H1 (cell line): ENCODE measurements at regions not wholly inside any gene's neighbourhood (a gene's known extent, or its start where the extent isn't known, plus 50 kb on each side); places are given as distances from the start of the nearest gene placed in this dataset.

Experiments
- CTCF ChIA-PET: fragments of 300-600 bp; sonication (Branson Sonifier 250); formaldehyde crosslinking; loops from one replicate; lab custom pipeline; 2021; ENCODE audit not compliant: partially characterized antibody; lab: Charles Lee
- POLR2A ChIA-PET: fragments of 300-600 bp; sonication (Branson Sonifier 250); formaldehyde crosslinking; loops from one replicate; lab custom pipeline; 2021; ENCODE audit warnings: inconsistent platforms; ENCODE audit not compliant: partially characterized antibody; lab: Charles Lee
- DNase-seq, 2 experiments: peaks; one replicate each; pipeline versions ENCODE4 v3.0.0 to v3.0.0-alpha.2; 2010 to 2022; ENCODE audit warnings: low spot score in 2 of 2, low read depth in 1 of 2, mixed read lengths in 1 of 2
- FAIRE-seq: peaks from 2 replicates; lab custom pipeline; 2011; peaks lifted over from hg19 to GRCh38; lab: Jason Lieb, UNC
- H2AFZ ChIP-seq: 2 replicates; pipeline ENCODE4 v1.8.1; 2012; ENCODE audit warnings: low read length, inconsistent platforms
- H2AK5ac ChIP-seq: 2 replicates; pipeline ENCODE4 v1.6.1; 2013; ENCODE audit warnings: low read depth, low read length
- H2BK120ac ChIP-seq: replicated peaks from 2 replicates; pipeline ENCODE3; 2013; ENCODE audit warnings: low read depth, low read length, inconsistent platforms
- H2BK12ac ChIP-seq: 2 replicates; pipeline ENCODE4 v1.6.1; 2013; ENCODE audit warnings: low read depth, low read length
- H2BK15ac ChIP-seq: 2 replicates; pipeline ENCODE4 v1.6.1; 2013; ENCODE audit warnings: low read length
- H2BK20ac ChIP-seq: 2 replicates; pipeline ENCODE4 v1.6.1; 2013; ENCODE audit warnings: low read length
- H2BK5ac ChIP-seq: 2 replicates; pipeline ENCODE4 v1.6.1; 2013; ENCODE audit warnings: low read depth, low read length
- H3K14ac ChIP-seq: 2 replicates; pipeline ENCODE4 v1.6.1; 2013; ENCODE audit warnings: inconsistent platforms; ENCODE audit not compliant: insufficient read length
- H3K18ac ChIP-seq: 2 replicates; pipeline ENCODE4 v1.6.1; 2013; ENCODE audit warnings: low read length; ENCODE audit errors: extremely low read depth
- H3K23ac ChIP-seq: 2 replicates; pipeline ENCODE4 v1.6.1; 2013; ENCODE audit warnings: inconsistent platforms; ENCODE audit not compliant: insufficient read length
- H3K23me2 ChIP-seq: 2 replicates; pipeline ENCODE4 v1.6.1; 2013; ENCODE audit warnings: low read depth, low read length
- H3K27ac ChIP-seq: 2 replicates; pipeline ENCODE4 v1.6.1; 2011; ENCODE audit warnings: low read depth, low read length, inconsistent platforms
- H3K27me3 ChIP-seq, 4 experiments: replicated peaks in 1 of 4; 1 replicate in 1 of 4; 2 replicates in 3 of 4; pipeline versions ENCODE4 v1.6.1 to v1.8.1; 2011 to 2013; ENCODE audit warnings: low read length in 3 of 4, mild to moderate bottlenecking in 3 of 4, inconsistent platforms in 2 of 4, mixed read lengths in 2 of 4, moderate library complexity in 1 of 4; ENCODE audit not compliant: control insufficient read depth in 3 of 4, insufficient read depth in 3 of 4; ENCODE audit errors: extremely low read depth in 1 of 4
- H3K36me3 ChIP-seq, 4 experiments: 2 replicates each; pipeline versions ENCODE4 v1.6.1 to v1.8.1; 2011 to 2013; ENCODE audit warnings: mild to moderate bottlenecking in 4 of 4, low read length in 3 of 4, moderate library complexity in 2 of 4, control low read depth in 1 of 4, inconsistent platforms in 1 of 4; ENCODE audit not compliant: insufficient read depth in 4 of 4, control insufficient read depth in 2 of 4
- H3K4ac ChIP-seq: replicated peaks from 2 replicates; pipeline ENCODE3; 2013; ENCODE audit warnings: low read length, low read depth, mixed read lengths, inconsistent platforms; ENCODE audit not compliant: insufficient read length
- H3K4me1 ChIP-seq, 4 experiments: replicated peaks in 1 of 4; 1 replicate in 1 of 4; 2 replicates in 3 of 4; pipeline versions ENCODE4 v1.6.1 to v1.8.1; 2011 to 2013; ENCODE audit warnings: low read length in 3 of 4, inconsistent platforms in 2 of 4, mixed read lengths in 1 of 4; ENCODE audit not compliant: insufficient read depth in 4 of 4, control insufficient read depth in 3 of 4
- H3K4me2 ChIP-seq, 2 experiments: 2 replicates each; pipeline versions ENCODE4 v1.6.1 to v1.8.1; 2011 to 2013; ENCODE audit warnings: low read depth in 2 of 2, low read length in 2 of 2, control low read depth in 1 of 2, inconsistent platforms in 1 of 2, mild to moderate bottlenecking in 1 of 2; ENCODE audit not compliant: insufficient read depth in 1 of 2
- H3K4me3 ChIP-seq, 4 experiments: fragments of 200-600, 300-600 bp in 1 of 4; sonication (generic), shearing (Covaris generic), sonication (Bioruptor Twin) in 1 of 4; 2 replicates each; pipeline versions ENCODE4 v1.5.1 to v1.8.1; 2011 to 2016; ENCODE audit warnings: low read length in 4 of 4, low read depth in 3 of 4, control low read depth in 2 of 4, inconsistent platforms in 2 of 4, mild to moderate bottlenecking in 2 of 4, mixed read lengths in 1 of 4, moderate library complexity in 1 of 4; ENCODE audit not compliant: insufficient read depth in 2 of 4; ENCODE audit errors: extremely low read depth in 1 of 4
- H3K56ac ChIP-seq: replicated peaks from 2 replicates; pipeline ENCODE3; 2013; ENCODE audit warnings: low read depth, mild to moderate bottlenecking, mixed read lengths, low read length, inconsistent platforms; ENCODE audit not compliant: insufficient read length
- H3K79me1 ChIP-seq: 2 replicates; pipeline ENCODE4 v1.6.1; 2013; ENCODE audit warnings: low read depth, low read length, control low read depth
- H3K79me2 ChIP-seq, 2 experiments: 2 replicates each; pipeline versions ENCODE4 v1.6.1 to v1.8.1; 2012 to 2013; ENCODE audit warnings: low read length in 2 of 2, mild to moderate bottlenecking in 2 of 2, inconsistent platforms in 1 of 2; ENCODE audit not compliant: insufficient read depth in 2 of 2, control insufficient read depth in 1 of 2
- H3K9ac ChIP-seq, 4 experiments: replicated peaks in 1 of 4; 1 replicate in 1 of 4; 2 replicates in 3 of 4; pipeline versions ENCODE4 v1.6.1 to v1.8.1; 2011 to 2013; ENCODE audit warnings: low read depth in 3 of 4, low read length in 3 of 4, control low read depth in 2 of 4, mild to moderate bottlenecking in 2 of 4, moderate library complexity in 2 of 4, inconsistent platforms in 1 of 4; ENCODE audit errors: extremely low read depth in 1 of 4
- H3K9me3 ChIP-seq, 2 experiments: 2 replicates each; pipeline versions ENCODE4 v1.6.1 to v1.8.1; 2012 to 2013; ENCODE audit warnings: mild to moderate bottlenecking in 2 of 2, moderate library complexity in 2 of 2, control low read depth in 1 of 2, inconsistent platforms in 1 of 2, low read depth in 1 of 2, low read length in 1 of 2, mixed read lengths in 1 of 2; ENCODE audit not compliant: insufficient read depth in 2 of 2
- H4K20me1 ChIP-seq, 2 experiments: replicated peaks in 1 of 2; 2 replicates each; pipeline versions ENCODE3 to v1.8.1; 2011 to 2013; ENCODE audit warnings: inconsistent platforms in 2 of 2, low read length in 2 of 2, mild to moderate bottlenecking in 1 of 2; ENCODE audit not compliant: insufficient read depth in 2 of 2, control insufficient read depth in 1 of 2
- H4K5ac ChIP-seq: 2 replicates; pipeline ENCODE4 v1.6.1; 2013; ENCODE audit warnings: low read length, low read depth, mixed read lengths, inconsistent platforms; ENCODE audit not compliant: insufficient read length
- H4K8ac ChIP-seq: 2 replicates; pipeline ENCODE4 v1.8.0; 2013; ENCODE audit warnings: mild to moderate bottlenecking, moderate library complexity, low read length, inconsistent platforms; ENCODE audit not compliant: insufficient read depth; ENCODE audit errors: extremely low read depth
- H4K91ac ChIP-seq: replicated peaks from 2 replicates; pipeline ENCODE3; 2013; ENCODE audit warnings: low read length, mixed read lengths, inconsistent platforms; ENCODE audit not compliant: insufficient read length
- CREB1 ChIP-seq: IDR thresholded peaks from 2 replicates; pipeline ENCODE4 v1.6.1; 2012; ENCODE audit warnings: inconsistent platforms
- SP1 ChIP-seq: IDR thresholded peaks from 2 replicates; pipeline ENCODE4 v1.6.1; 2011; ENCODE audit warnings: low read depth, low read length
- WGBS, 2 experiments: shearing (Covaris generic) in 1 of 2; methylation state at CpG; one replicate each; pipeline versions ENCODE4 v1.1.6 to v1.1.7; 2013 to 2015; ENCODE audit warnings: low lambda C conversion rate in 2 of 2, mixed read lengths in 2 of 2, inconsistent platforms in 1 of 2, low coverage in 1 of 2, missing lambda C conversion rate in 1 of 2; ENCODE audit not compliant: insufficient replicate concordance in 2 of 2, insufficient coverage in 1 of 2, insufficient read length in 1 of 2; ENCODE audit errors: extremely low coverage in 1 of 2, missing lambda C conversion rate in 1 of 2; 5-methylcytosine and 5-hydroxymethylcytosine counted together

DNA sequence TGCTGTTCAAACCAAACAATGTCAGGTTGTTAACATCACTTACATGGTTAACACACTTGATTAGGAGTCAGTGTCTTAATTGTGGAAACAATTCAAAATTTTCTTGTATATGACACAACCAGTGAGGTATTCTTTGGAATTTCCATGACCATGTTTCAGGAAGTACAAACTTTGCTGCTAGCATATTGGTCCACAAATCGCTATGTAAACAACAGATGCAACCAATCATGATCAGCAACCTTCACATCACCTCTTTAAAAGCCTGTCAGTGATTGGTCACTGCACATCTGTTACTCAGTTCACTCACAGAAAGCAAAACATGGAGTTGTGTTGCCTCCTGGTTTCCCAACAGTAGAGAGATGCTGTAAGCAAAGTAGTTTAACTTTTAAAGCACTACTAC lies 108.9 kb upstream of the FAM3C start:
- H2BK12ac ChIP-seq, result no peak overlapping the region
- peak overlapping the region; percentile 10; the same call in 1 of the 2 replicates for H3K18ac ChIP-seq
- 89% methylated on average over 1 of the region's 1 CpG; no CpG with 5 or more reads in 1 of the 2 experiments for WGBS, 2 experiments
- no peaks in the 10 kb centered on the region for H3K27me3 ChIP-seq
- DNase-seq (no peak), FAIRE-seq (no peak)
- no peak overlapping the region for H3K4me2 ChIP-seq
- H2AK5ac ChIP-seq, result no peak overlapping the region
- peak overlapping the region; percentile 36 for H3K4ac ChIP-seq
- H2BK120ac ChIP-seq, result peak overlapping the region; percentile 36
- H3K79me2 ChIP-seq, result no peaks in the 10 kb centered on the region
- H3K14ac ChIP-seq, result no peak overlapping the region
- peak overlapping the region; percentile 45 for H4K91ac ChIP-seq
- CTCF ChIA-PET, result no interaction called here
- no peaks in the 10 kb centered on the region for H3K23me2 ChIP-seq
- POLR2A ChIA-PET, result no interaction called here
- H3K9ac ChIP-seq, result no peak overlapping the region
- H2BK15ac ChIP-seq, result no peak overlapping the region
- peak overlapping the region; percentile 57; the same call in 1 of the 2 replicates for H2BK5ac ChIP-seq
- no peak overlapping the region for H4K8ac ChIP-seq
- 0 out of 2 replicates have a peak overlapping the region, but pooled peaks have one; percentile 8 for H2AFZ ChIP-seq
- H3K36me3 ChIP-seq, result peaks cover 0 to 4% (median 0%) of the 10 kb centered on the region in 4 experiments; a peak in 2 of 8 replicates
- no peak overlapping the region; the same call in 1 of the 2 replicates for H3K27ac ChIP-seq
- H3K23ac ChIP-seq, result no peak overlapping the region
- no peaks in the 10 kb centered on the region for H3K9me3 ChIP-seq
- H3K4me3 ChIP-seq, result no peak overlapping the region
- no peak overlapping the region for H3K56ac ChIP-seq
- H4K20me1 ChIP-seq, result no peaks in the 10 kb centered on the region
- no peak overlapping the region for H4K5ac ChIP-seq
- no peaks in the 10 kb centered on the region for H3K79me1 ChIP-seq
- peak overlapping the region; percentile 24; the same call in 1 of the 2 replicates for H2BK20ac ChIP-seq
- TF ChIP-seq SP1, result peak; percentile 43; the same call in 1 of the 2 replicates
- no peak for TF ChIP-seq CREB1
- peaks cover 0 to 4% (median 0%) of the 10 kb centered on the region in 4 experiments; a peak in 2 of 7 replicates for H3K4me1 ChIP-seq
